ENCODE measurements at regions not wholly inside any gene's neighbourhood (a gene's known extent, or its start where the extent isn't known, plus 50 kb on each side); places are given as distances from the start of the nearest gene placed in this dataset.

GRCh38 chr4:65175585-65175984, 494.7 kb downstream of the EPHA5 start:
- TF ChIP-seq POLR2A (IDR thresholded peaks at IDR 0.05) (no peak), CTCF (IDR thresholded peaks at IDR 0.05) (no peak), POLR2AphosphoS5 (IDR thresholded peaks at IDR 0.05; ENCODE audit: insufficient read depth in 1 of 2, low read depth in 1 of 2) (no peak)

All from vagina (tissue), 2 donors.